ENCODE measurements at regions not wholly inside any gene's neighbourhood (a gene's known extent, or its start where the extent isn't known, plus 50 kb on each side); places are given as distances from the start of the nearest gene placed in this dataset.

DNA sequence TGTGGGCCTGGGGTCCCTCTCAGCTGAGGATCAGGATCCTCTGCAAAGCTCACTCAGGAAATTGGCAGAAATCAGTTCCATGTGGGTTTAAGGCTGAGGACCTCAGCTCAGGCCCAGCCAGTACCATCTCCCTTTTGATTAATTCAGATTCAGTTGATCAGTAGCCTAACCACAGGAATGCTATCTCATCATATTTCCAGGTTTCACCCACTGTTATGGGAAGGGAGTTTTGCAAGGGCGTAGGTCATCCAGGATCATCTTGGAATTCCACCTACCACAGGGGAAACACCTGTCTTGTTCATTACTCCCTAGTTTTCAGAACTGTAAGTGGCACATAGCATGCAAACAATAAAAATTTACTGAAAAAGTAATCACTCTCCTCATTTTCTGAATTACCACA, 399.5 kb upstream of the CNTN3 start:
- Mint-ChIP-seq H3K9me3 (no peaks in the 10 kb centered on the region), H3K36me3 (no peaks in the 10 kb centered on the region), H3K4me3 (no peak overlapping the region), H3K4me1 (ENCODE audit: unreplicated experiment) (no peaks in the 10 kb centered on the region), H3K27ac (no peak overlapping the region), H3K27me3 (no peaks in the 10 kb centered on the region)
- TF ChIP-seq, protein P1, sequence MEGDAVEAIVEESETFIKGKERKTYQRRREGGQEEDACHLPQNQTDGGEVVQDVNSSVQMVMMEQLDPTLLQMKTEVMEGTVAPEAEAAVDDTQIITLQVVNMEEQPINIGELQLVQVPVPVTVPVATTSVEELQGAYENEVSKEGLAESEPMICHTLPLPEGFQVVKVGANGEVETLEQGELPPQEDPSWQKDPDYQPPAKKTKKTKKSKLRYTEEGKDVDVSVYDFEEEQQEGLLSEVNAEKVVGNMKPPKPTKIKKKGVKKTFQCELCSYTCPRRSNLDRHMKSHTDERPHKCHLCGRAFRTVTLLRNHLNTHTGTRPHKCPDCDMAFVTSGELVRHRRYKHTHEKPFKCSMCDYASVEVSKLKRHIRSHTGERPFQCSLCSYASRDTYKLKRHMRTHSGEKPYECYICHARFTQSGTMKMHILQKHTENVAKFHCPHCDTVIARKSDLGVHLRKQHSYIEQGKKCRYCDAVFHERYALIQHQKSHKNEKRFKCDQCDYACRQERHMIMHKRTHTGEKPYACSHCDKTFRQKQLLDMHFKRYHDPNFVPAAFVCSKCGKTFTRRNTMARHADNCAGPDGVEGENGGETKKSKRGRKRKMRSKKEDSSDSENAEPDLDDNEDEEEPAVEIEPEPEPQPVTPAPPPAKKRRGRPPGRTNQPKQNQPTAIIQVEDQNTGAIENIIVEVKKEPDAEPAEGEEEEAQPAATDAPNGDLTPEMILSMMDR (conservative IDR thresholded peaks at IDR 0.05): no peak
- no peak for DNase-seq (ENCODE audit: extremely low spot score, unreplicated experiment)

DNA sequence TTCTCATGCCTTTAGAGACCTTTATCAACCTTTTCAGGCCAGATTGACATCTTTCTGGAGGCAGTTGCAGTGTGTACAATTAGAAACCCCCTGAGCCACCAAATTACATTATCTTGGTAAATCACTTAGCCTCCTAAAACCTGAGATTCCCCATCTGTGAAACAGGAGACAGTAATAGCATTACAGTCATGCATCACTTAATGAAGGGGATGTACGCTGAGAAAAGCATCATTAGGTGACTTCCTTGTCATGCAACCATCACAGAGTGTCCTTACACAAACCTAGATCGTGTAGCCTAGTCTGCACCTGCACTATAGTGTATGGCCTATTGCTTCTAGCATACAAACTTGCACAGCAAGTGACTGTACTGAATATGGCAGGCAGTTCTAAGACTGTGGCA, 400.8 kb upstream of the CNTN3 start:
- no peak for DNase-seq (ENCODE audit: extremely low spot score, unreplicated experiment)
- Mint-ChIP-seq H3K27me3 (no peaks in the 10 kb centered on the region), H3K27ac (no peak overlapping the region), H3K4me3 (no peak overlapping the region), H3K9me3 (no peaks in the 10 kb centered on the region), H3K36me3 (no peaks in the 10 kb centered on the region), H3K4me1 (ENCODE audit: unreplicated experiment) (no peaks in the 10 kb centered on the region)
- TF ChIP-seq, protein P1 (conservative IDR thresholded peaks at IDR 0.05): no peak

- peaks cover 4% of the 10 kb centered on the region for H3K27me3 Mint-ChIP-seq
- no peaks in the 10 kb centered on the region for H3K4me1 Mint-ChIP-seq (ENCODE audit: unreplicated experiment)
- DNase-seq (ENCODE audit: extremely low spot score, unreplicated experiment): no peak
- no peaks in the 10 kb centered on the region for H3K36me3 Mint-ChIP-seq
- no peak overlapping the region for H3K4me3 Mint-ChIP-seq
- TF ChIP-seq, protein P1 (conservative IDR thresholded peaks at IDR 0.05): no peak
- no peak overlapping the region for H3K27ac Mint-ChIP-seq
- no peaks in the 10 kb centered on the region for H3K9me3 Mint-ChIP-seq
Observed at GRCh38 chr3:75035146-75035545, 420.7 kb upstream of the CNTN3 start.

GRCh38 chr3:75042941-75043340, 428.5 kb upstream of the CNTN3 start:
- peaks cover 5% of the 10 kb centered on the region for H3K36me3 Mint-ChIP-seq
- H3K27me3 Mint-ChIP-seq: peaks cover 4% of the 10 kb centered on the region
- H3K27ac Mint-ChIP-seq: no peak overlapping the region
- H3K4me1 Mint-ChIP-seq (ENCODE audit: unreplicated experiment): no peaks in the 10 kb centered on the region
- H3K9me3 Mint-ChIP-seq: peaks cover 9% of the 10 kb centered on the region
- TF ChIP-seq, protein P1 (conservative IDR thresholded peaks at IDR 0.05): no peak
- no peak for DNase-seq (ENCODE audit: extremely low spot score, unreplicated experiment)
- H3K4me3 Mint-ChIP-seq: no peak overlapping the region

- Mint-ChIP-seq H3K9me3 (no peaks in the 10 kb centered on the region), H3K4me3 (no peak overlapping the region), H3K36me3 (no peaks in the 10 kb centered on the region), H3K4me1 (ENCODE audit: unreplicated experiment) (no peaks in the 10 kb centered on the region), H3K27me3 (no peaks in the 10 kb centered on the region), H3K27ac (no peak overlapping the region)
- TF ChIP-seq, protein P1 (conservative IDR thresholded peaks at IDR 0.05): no peak
- no peak for DNase-seq (ENCODE audit: extremely low spot score, unreplicated experiment)
Observed at GRCh38 chr3:75048650-75049049, 434.2 kb upstream of the CNTN3 start.

GRCh38 chr3:75049533-75049932, 435.1 kb upstream of the CNTN3 start:
- TF ChIP-seq, protein P1 (conservative IDR thresholded peaks at IDR 0.05): no peak
- Mint-ChIP-seq H3K4me1 (ENCODE audit: unreplicated experiment) (no peaks in the 10 kb centered on the region), H3K36me3 (no peaks in the 10 kb centered on the region), H3K4me3 (no peak overlapping the region), H3K9me3 (no peaks in the 10 kb centered on the region), H3K27me3 (no peaks in the 10 kb centered on the region), H3K27ac (no peak overlapping the region)
- no peak for DNase-seq (ENCODE audit: extremely low spot score, unreplicated experiment)
